ENCODE measurements at regions not wholly inside any gene's neighbourhood (a gene's known extent, or its start where the extent isn't known, plus 50 kb on each side); places are given as distances from the start of the nearest gene placed in this dataset.

- TF ChIP-seq EGR1 (IDR thresholded peaks at IDR 0.05) = no peak
- TF ChIP-seq MAX (IDR thresholded peaks at IDR 0.05) = no peak
These were observed 1160.1 kb downstream of the GATA3 start for GRCh38 chr10:9214618-9215017.
